DND-41 (cell line): ENCODE measurements at regions not wholly inside any gene's neighbourhood (a gene's known extent, or its start where the extent isn't known, plus 50 kb on each side); places are given as distances from the start of the nearest gene placed in this dataset.

Experiments
- EZH2 ChIP-seq: IDR thresholded peaks from 3 replicates; pipeline ENCODE4 v1.6.1; 2012; ENCODE audit warnings: borderline replicate concordance, low read depth, mild to moderate bottlenecking, moderate library complexity, low read length, inconsistent platforms; ENCODE audit not compliant: severe bottlenecking
- TF ChIP-seq, protein P1 (sequence below): IDR thresholded peaks from 2 replicates; pipeline ENCODE4 v1.5.1; 2012; ENCODE audit warnings: borderline replicate concordance, low read length, moderate library complexity, mild to moderate bottlenecking; ENCODE audit not compliant: poor library complexity, severe bottlenecking; ENCODE audit errors: extremely low read depth

DNA sequence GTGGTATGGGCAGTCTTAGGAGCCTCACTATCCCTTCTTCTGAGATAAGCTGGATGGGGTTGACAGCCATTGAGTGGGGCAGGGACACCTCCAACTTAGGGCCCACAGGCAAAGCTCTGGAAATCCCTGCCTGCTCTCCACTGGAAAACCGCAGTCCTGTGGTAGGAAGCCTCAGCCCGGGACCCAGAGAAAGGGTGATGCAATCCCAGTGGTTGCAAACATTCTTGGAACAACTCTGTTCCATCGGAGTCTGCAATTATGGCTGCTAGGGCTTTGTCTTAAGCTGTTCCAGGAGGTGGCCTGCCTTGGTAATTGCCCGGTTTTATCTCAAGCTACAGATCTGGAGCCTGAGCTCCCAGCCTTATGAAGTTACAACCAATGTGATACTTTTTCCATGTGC is 133.4 kb downstream of the DICER1 start:
- TF ChIP-seq, protein P1, sequence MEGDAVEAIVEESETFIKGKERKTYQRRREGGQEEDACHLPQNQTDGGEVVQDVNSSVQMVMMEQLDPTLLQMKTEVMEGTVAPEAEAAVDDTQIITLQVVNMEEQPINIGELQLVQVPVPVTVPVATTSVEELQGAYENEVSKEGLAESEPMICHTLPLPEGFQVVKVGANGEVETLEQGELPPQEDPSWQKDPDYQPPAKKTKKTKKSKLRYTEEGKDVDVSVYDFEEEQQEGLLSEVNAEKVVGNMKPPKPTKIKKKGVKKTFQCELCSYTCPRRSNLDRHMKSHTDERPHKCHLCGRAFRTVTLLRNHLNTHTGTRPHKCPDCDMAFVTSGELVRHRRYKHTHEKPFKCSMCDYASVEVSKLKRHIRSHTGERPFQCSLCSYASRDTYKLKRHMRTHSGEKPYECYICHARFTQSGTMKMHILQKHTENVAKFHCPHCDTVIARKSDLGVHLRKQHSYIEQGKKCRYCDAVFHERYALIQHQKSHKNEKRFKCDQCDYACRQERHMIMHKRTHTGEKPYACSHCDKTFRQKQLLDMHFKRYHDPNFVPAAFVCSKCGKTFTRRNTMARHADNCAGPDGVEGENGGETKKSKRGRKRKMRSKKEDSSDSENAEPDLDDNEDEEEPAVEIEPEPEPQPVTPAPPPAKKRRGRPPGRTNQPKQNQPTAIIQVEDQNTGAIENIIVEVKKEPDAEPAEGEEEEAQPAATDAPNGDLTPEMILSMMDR: no peak
- no peak for TF ChIP-seq EZH2
